ENCODE measurements at regions not wholly inside any gene's neighbourhood (a gene's known extent, or its start where the extent isn't known, plus 50 kb on each side); places are given as distances from the start of the nearest gene placed in this dataset.

- TF ChIP-seq CTCF (IDR thresholded peaks at IDR 0.05) (no peak), POLR2A (IDR thresholded peaks at IDR 0.05) (no peak)
These were observed 155.9 kb downstream of the ZNF281 start for GRCh38 chr1:200253774-200254495.

Data from upper lobe of left lung (tissue), 4 donors.